ENCODE measurements at regions not wholly inside any gene's neighbourhood (a gene's known extent, or its start where the extent isn't known, plus 50 kb on each side); places are given as distances from the start of the nearest gene placed in this dataset.

DNA sequence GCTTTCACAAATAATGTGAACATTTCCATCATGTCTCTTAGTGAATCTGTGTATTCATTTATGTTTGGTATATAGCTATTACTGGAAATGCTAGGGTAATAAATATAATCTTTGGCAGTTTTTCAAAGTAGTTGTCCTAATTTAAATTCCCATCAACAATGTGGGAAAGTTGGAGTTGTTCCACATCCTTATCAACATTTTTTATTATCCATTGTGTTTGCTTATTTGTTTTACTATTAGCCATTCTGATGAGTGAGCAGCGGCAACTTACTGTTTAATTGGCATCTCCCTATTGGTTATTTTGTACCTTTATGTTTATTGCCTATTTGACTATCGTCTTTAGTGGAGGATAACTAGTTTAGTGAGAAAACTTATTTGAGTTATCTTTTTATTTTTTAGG, 121.1 kb upstream of the CCN2 start:
- intact Hi-C loops (cut with micrococcal nuclease), result no loop called here
- ChIA-PET RAD21 (ENCODE audit: low non-redundant PET in 1 of 2, low total read pairs in 2 of 2, uncharacterized antibody in 2 of 2, unreplicated experiment in 2 of 2) (no interaction called here), CTCF (no interaction called here)

GRCh38 chr6:132070356-132070755, 119.2 kb upstream of the CCN2 start:
- H3K36me3 ChIP-seq (ENCODE audit: control insufficient read depth in 1 of 2, insufficient read depth in 2 of 2, low read length in 2 of 2), result no peaks in the 10 kb centered on the region
- POLR2A ChIA-PET, result no interaction called here
- no peak for ATAC-seq
- RAD21 ChIA-PET (ENCODE audit: low non-redundant PET in 1 of 2, low total read pairs in 2 of 2, uncharacterized antibody in 2 of 2, unreplicated experiment in 2 of 2), result no interaction called here
- peaks cover 0 to 8% of the 10 kb centered on the region in 2 experiments; a peak in 2 of 4 replicates for H3K4me1 ChIP-seq (ENCODE audit: control insufficient read depth in 1 of 2, insufficient read depth in 2 of 2, low read length in 2 of 2)
- no TSS peak for BruUV-seq (replicated peaks)
- no peaks in the 10 kb centered on the region for H3K9me2 ChIP-seq (ENCODE audit: insufficient read depth)
- DNase-seq (ENCODE audit: low read depth, low spot score), result no peak
- CTCF ChIA-PET, result no interaction called here
- no peak overlapping the region for H2AFZ ChIP-seq (ENCODE audit: low read depth, low read length, poor library complexity, severe bottlenecking)
- no peaks in the 10 kb centered on the region for H3K27me3 ChIP-seq (ENCODE audit: insufficient read depth, low read length)
- H3K9me3 ChIP-seq (ENCODE audit: control insufficient read depth in 1 of 2, insufficient read depth in 1 of 2, low read depth in 1 of 2, low read length in 2 of 2), result no peaks in the 10 kb centered on the region
- H3K27ac ChIP-seq (ENCODE audit: low read depth, low read length), result no peak overlapping the region
- H3K4me2 ChIP-seq (ENCODE audit: low read length), result no peak overlapping the region
- no peaks in the 10 kb centered on the region for H3K79me2 ChIP-seq (ENCODE audit: insufficient read depth, low read length)
- no peaks in the 10 kb centered on the region for H4K20me1 ChIP-seq (ENCODE audit: insufficient read depth)
- no peak overlapping the region for H3K9ac ChIP-seq (ENCODE audit: low read length)
- intact Hi-C loops (cut with micrococcal nuclease), result no loop called here
- no peak for TF ChIP-seq YY1 (IDR thresholded peaks at IDR 0.05; ENCODE audit: extremely low read depth, insufficient replicate concordance, low read depth, low read length)
- no peak for TF ChIP-seq SP1 (IDR thresholded peaks at IDR 0.05; ENCODE audit: low read depth)
- TF ChIP-seq SRF (IDR thresholded peaks at IDR 0.05; ENCODE audit: low read depth), result no peak
- no peak overlapping the region for H3K4me3 ChIP-seq (replicated peaks in 1 of 2; ENCODE audit: low read depth in 1 of 2, low read length in 2 of 2)

More for the DNA sequence above, 121.1 kb upstream of the CCN2 start:
- H3K4me3 ChIP-seq (replicated peaks in 1 of 2; ENCODE audit: low read depth in 1 of 2, low read length in 2 of 2), result no peak overlapping the region
- no peak overlapping the region for H3K9ac ChIP-seq (ENCODE audit: low read length)
- BruUV-seq (replicated peaks), result no TSS peak
- H2AFZ ChIP-seq (ENCODE audit: low read depth, low read length, poor library complexity, severe bottlenecking), result peak overlapping the region; percentile 42
- no peaks in the 10 kb centered on the region for H3K9me3 ChIP-seq (ENCODE audit: control insufficient read depth in 1 of 2, insufficient read depth in 1 of 2, low read depth in 1 of 2, low read length in 2 of 2)
- H3K79me2 ChIP-seq (ENCODE audit: insufficient read depth, low read length), result no peaks in the 10 kb centered on the region
- no peaks in the 10 kb centered on the region for H3K36me3 ChIP-seq (ENCODE audit: control insufficient read depth in 1 of 2, insufficient read depth in 2 of 2, low read length in 2 of 2)
- no peak for ATAC-seq
- H3K27me3 ChIP-seq (ENCODE audit: insufficient read depth, low read length), result no peaks in the 10 kb centered on the region
- no peak overlapping the region for H3K4me2 ChIP-seq (ENCODE audit: low read length)
- H3K27ac ChIP-seq (ENCODE audit: low read depth, low read length), result no peak overlapping the region
- no peak for DNase-seq (ENCODE audit: low read depth, low spot score)
- H4K20me1 ChIP-seq (ENCODE audit: insufficient read depth), result no peaks in the 10 kb centered on the region
- POLR2A ChIA-PET, result no interaction called here
- H3K4me1 ChIP-seq (ENCODE audit: control insufficient read depth in 1 of 2, insufficient read depth in 2 of 2, low read length in 2 of 2), result no peaks in the 10 kb centered on the region
- TF ChIP-seq RAD21 (IDR thresholded peaks at IDR 0.05; ENCODE audit: low read depth), result no peak
- TF ChIP-seq, protein P1, sequence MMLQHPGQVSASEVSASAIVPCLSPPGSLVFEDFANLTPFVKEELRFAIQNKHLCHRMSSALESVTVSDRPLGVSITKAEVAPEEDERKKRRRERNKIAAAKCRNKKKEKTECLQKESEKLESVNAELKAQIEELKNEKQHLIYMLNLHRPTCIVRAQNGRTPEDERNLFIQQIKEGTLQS (IDR thresholded peaks at IDR 0.05), result no peak
- no peaks in the 10 kb centered on the region for H3K9me2 ChIP-seq (ENCODE audit: insufficient read depth)

All from HCT116 (cell line).